ENCODE measurements at regions not wholly inside any gene's neighbourhood (a gene's known extent, or its start where the extent isn't known, plus 50 kb on each side); places are given as distances from the start of the nearest gene placed in this dataset.

DNA sequence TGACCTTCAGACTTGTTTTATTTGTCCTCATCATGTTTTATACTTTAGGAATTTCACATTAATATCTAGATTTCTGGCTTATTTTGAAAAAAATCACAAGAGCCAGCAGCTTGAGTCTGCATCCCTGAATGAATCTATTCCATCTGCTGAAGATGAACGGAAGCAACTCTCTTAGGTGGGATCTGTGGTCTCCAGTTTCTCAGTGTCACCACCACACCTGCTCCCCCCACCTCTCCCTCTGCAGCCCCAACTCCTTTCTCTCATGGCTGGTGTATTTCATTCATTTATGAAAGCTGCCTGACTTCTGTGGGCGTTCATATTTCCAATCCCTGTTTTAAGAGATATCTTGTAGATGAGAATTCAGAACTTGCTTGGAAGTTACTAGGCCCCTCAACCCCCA, 102.1 kb upstream of the AGBL1 start:
- Mint-ChIP-seq H3K4me3 (ENCODE audit: unreplicated experiment) (no peak overlapping the region), H3K4me1 (ENCODE audit: unreplicated experiment) (no peaks in the 10 kb centered on the region), H3K27ac (ENCODE audit: unreplicated experiment) (no peak overlapping the region), H3K36me3 (ENCODE audit: unreplicated experiment) (no peaks in the 10 kb centered on the region), H3K9me3 (ENCODE audit: unreplicated experiment) (peaks cover 18% of the 10 kb centered on the region), H3K27me3 (ENCODE audit: unreplicated experiment) (no peaks in the 10 kb centered on the region)
- TF ChIP-seq, protein P1, sequence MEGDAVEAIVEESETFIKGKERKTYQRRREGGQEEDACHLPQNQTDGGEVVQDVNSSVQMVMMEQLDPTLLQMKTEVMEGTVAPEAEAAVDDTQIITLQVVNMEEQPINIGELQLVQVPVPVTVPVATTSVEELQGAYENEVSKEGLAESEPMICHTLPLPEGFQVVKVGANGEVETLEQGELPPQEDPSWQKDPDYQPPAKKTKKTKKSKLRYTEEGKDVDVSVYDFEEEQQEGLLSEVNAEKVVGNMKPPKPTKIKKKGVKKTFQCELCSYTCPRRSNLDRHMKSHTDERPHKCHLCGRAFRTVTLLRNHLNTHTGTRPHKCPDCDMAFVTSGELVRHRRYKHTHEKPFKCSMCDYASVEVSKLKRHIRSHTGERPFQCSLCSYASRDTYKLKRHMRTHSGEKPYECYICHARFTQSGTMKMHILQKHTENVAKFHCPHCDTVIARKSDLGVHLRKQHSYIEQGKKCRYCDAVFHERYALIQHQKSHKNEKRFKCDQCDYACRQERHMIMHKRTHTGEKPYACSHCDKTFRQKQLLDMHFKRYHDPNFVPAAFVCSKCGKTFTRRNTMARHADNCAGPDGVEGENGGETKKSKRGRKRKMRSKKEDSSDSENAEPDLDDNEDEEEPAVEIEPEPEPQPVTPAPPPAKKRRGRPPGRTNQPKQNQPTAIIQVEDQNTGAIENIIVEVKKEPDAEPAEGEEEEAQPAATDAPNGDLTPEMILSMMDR (IDR thresholded peaks at IDR 0.05): no peak
- DNase-seq (ENCODE audit: extremely low spot score, unreplicated experiment): no peak

GRCh38 chr15:85979929-85980328, 99.7 kb upstream of the AGBL1 start:
- no peak overlapping the region for H3K27ac Mint-ChIP-seq (ENCODE audit: unreplicated experiment)
- TF ChIP-seq, protein P1 (IDR thresholded peaks at IDR 0.05): no peak
- H3K27me3 Mint-ChIP-seq (ENCODE audit: unreplicated experiment): no peaks in the 10 kb centered on the region
- no peak overlapping the region for H3K4me3 Mint-ChIP-seq (ENCODE audit: unreplicated experiment)
- DNase-seq (ENCODE audit: extremely low spot score, unreplicated experiment): no peak
- H3K9me3 Mint-ChIP-seq (ENCODE audit: unreplicated experiment): peaks cover 18% of the 10 kb centered on the region
- H3K4me1 Mint-ChIP-seq (ENCODE audit: unreplicated experiment): no peaks in the 10 kb centered on the region
- no peaks in the 10 kb centered on the region for H3K36me3 Mint-ChIP-seq (ENCODE audit: unreplicated experiment)

DNA sequence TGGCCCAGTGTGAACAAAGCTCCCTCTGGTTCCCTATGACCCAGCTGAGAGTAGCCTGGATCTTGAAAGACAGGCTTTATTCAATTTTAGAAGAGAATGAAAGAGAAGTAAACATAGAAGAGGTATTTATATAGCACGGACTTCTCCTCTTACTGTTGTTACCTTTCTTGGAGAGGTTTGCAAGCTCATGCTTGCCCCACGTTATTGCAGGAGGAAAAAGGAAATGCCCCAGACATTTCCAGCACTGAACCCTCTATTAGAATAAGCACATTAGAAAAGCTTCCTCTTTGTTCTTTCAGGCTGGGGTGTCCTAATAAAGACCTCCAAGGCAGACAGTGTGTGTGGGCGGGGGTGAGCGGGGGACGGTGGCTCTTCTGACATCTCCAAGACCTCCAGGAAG, 98.7 kb upstream of the AGBL1 start:
- Mint-ChIP-seq H3K4me3 (ENCODE audit: unreplicated experiment) (no peak overlapping the region), H3K27ac (ENCODE audit: unreplicated experiment) (no peak overlapping the region), H3K4me1 (ENCODE audit: unreplicated experiment) (no peaks in the 10 kb centered on the region), H3K9me3 (ENCODE audit: unreplicated experiment) (peaks cover 18% of the 10 kb centered on the region), H3K27me3 (ENCODE audit: unreplicated experiment) (no peaks in the 10 kb centered on the region), H3K36me3 (ENCODE audit: unreplicated experiment) (no peaks in the 10 kb centered on the region)
- TF ChIP-seq, protein P1 (IDR thresholded peaks at IDR 0.05): no peak
- no peak for DNase-seq (ENCODE audit: extremely low spot score, unreplicated experiment)

DNA sequence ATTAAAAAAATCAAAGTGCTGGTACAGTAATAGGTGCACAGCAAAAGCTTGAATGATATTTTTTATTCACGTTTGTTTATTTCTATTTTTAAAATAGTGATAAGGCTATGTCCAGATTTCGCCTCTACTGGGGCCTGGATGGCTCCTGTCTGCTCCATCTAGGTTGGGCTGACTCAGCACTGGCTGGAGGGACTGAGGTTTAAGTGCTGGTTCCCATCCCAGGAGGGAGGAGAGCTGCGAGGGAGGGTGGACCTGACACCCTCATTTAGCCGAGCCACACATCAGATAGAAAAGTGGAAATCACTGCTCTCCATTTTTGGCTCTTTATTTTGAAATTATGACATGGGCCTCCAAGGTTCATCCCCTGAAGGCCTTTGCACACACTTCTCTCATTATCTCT, 95.4 kb upstream of the AGBL1 start:
- Mint-ChIP-seq H3K36me3 (ENCODE audit: unreplicated experiment) (no peaks in the 10 kb centered on the region), H3K27me3 (ENCODE audit: unreplicated experiment) (no peaks in the 10 kb centered on the region), H3K4me1 (ENCODE audit: unreplicated experiment) (no peaks in the 10 kb centered on the region), H3K9me3 (ENCODE audit: unreplicated experiment) (peaks cover 7% of the 10 kb centered on the region), H3K27ac (ENCODE audit: unreplicated experiment) (no peak overlapping the region), H3K4me3 (ENCODE audit: unreplicated experiment) (no peak overlapping the region)
- DNase-seq (ENCODE audit: extremely low spot score, unreplicated experiment): no peak
- TF ChIP-seq, protein P1 (IDR thresholded peaks at IDR 0.05): no peak

DNA sequence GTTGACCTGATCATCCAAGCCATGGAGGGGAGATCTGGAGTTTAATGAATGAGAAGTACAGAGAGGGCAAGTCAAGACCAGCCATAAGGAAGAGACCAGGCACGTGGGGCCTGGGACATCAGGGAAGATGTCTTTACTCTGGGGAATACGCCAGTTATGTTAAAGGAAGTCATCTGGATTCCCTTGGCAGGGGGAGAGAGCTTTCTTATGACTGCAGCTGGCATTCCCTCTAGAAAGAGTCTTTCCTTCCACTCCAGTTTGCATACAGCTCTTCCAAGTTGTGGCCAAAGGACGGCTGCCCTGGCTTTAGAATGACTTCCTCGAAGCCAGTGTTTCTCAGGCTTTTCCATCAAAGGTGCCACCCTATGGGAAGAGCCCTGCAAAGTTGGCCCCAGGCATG, 93.6 kb upstream of the AGBL1 start:
- Mint-ChIP-seq H3K4me1 (ENCODE audit: unreplicated experiment) (no peaks in the 10 kb centered on the region), H3K27me3 (ENCODE audit: unreplicated experiment) (no peaks in the 10 kb centered on the region), H3K27ac (ENCODE audit: unreplicated experiment) (no peak overlapping the region), H3K4me3 (ENCODE audit: unreplicated experiment) (no peak overlapping the region), H3K9me3 (ENCODE audit: unreplicated experiment) (peaks cover 3% of the 10 kb centered on the region), H3K36me3 (ENCODE audit: unreplicated experiment) (no peaks in the 10 kb centered on the region)
- no peak for DNase-seq (ENCODE audit: extremely low spot score, unreplicated experiment)
- TF ChIP-seq, protein P1 (IDR thresholded peaks at IDR 0.05): no peak

All from osteocyte (in vitro differentiated cells).